ENCODE measurements at regions not wholly inside any gene's neighbourhood (a gene's known extent, or its start where the extent isn't known, plus 50 kb on each side); places are given as distances from the start of the nearest gene placed in this dataset.

GRCh38 chr14:87579036-87579435, 413.9 kb downstream of the GALC start:
- H3K27me3 ChIP-seq (ENCODE audit: insufficient read depth, low read length): no peaks in the 10 kb centered on the region
- H3K9me3 ChIP-seq (ENCODE audit: low read depth, low read length): no peaks in the 10 kb centered on the region
- no peak overlapping the region for H2AFZ ChIP-seq (ENCODE audit: low read length)
- H3K4me2 ChIP-seq (ENCODE audit: insufficient read depth, low read length): no peak overlapping the region
- no peak overlapping the region for H3K4me3 ChIP-seq (ENCODE audit: insufficient read depth, low read length)
- no peak for DNase-seq (ENCODE audit: insufficient read length, low spot score, missing footprints)
- no peak overlapping the region for H3K27ac ChIP-seq (ENCODE audit: low read depth, low read length)
- no peaks in the 10 kb centered on the region for H3K4me1 ChIP-seq (ENCODE audit: insufficient read depth, low read length)
- H3K79me2 ChIP-seq (ENCODE audit: insufficient read depth, low read length): no peaks in the 10 kb centered on the region
- no peaks in the 10 kb centered on the region for H4K20me1 ChIP-seq (ENCODE audit: insufficient read depth, low read length)
- no peaks in the 10 kb centered on the region for H3K36me3 ChIP-seq (ENCODE audit: insufficient read depth, low read length)
- no peak for TF ChIP-seq CTCF (IDR thresholded peaks at IDR 0.05; ENCODE audit: extremely low read depth, low read depth, low read length)

- DNase-seq (ENCODE audit: insufficient read length, low spot score, missing footprints): no peak
- no peak overlapping the region for H2AFZ ChIP-seq (ENCODE audit: low read length)
- no peak for TF ChIP-seq CTCF (IDR thresholded peaks at IDR 0.05; ENCODE audit: extremely low read depth, low read depth, low read length)
- no peaks in the 10 kb centered on the region for H3K79me2 ChIP-seq (ENCODE audit: insufficient read depth, low read length)
- H3K27me3 ChIP-seq (ENCODE audit: insufficient read depth, low read length): no peaks in the 10 kb centered on the region
- no peaks in the 10 kb centered on the region for H4K20me1 ChIP-seq (ENCODE audit: insufficient read depth, low read length)
- no peak overlapping the region for H3K27ac ChIP-seq (ENCODE audit: low read depth, low read length)
- H3K4me3 ChIP-seq (ENCODE audit: insufficient read depth, low read length): no peak overlapping the region
- H3K4me1 ChIP-seq (ENCODE audit: insufficient read depth, low read length): no peaks in the 10 kb centered on the region
- H3K36me3 ChIP-seq (ENCODE audit: insufficient read depth, low read length): no peaks in the 10 kb centered on the region
- H3K4me2 ChIP-seq (ENCODE audit: insufficient read depth, low read length): no peak overlapping the region
- no peaks in the 10 kb centered on the region for H3K9me3 ChIP-seq (ENCODE audit: low read depth, low read length)
These were observed 417.6 kb downstream of the GALC start for GRCh38 chr14:87575378-87575777.

GRCh38 chr14:87573591-87573990, 419.4 kb downstream of the GALC start:
- no peaks in the 10 kb centered on the region for H3K79me2 ChIP-seq (ENCODE audit: insufficient read depth, low read length)
- no peaks in the 10 kb centered on the region for H3K36me3 ChIP-seq (ENCODE audit: insufficient read depth, low read length)
- no peak for TF ChIP-seq CTCF (IDR thresholded peaks at IDR 0.05; ENCODE audit: extremely low read depth, low read depth, low read length)
- no peaks in the 10 kb centered on the region for H3K27me3 ChIP-seq (ENCODE audit: insufficient read depth, low read length)
- H3K4me1 ChIP-seq (ENCODE audit: insufficient read depth, low read length): no peaks in the 10 kb centered on the region
- DNase-seq (ENCODE audit: insufficient read length, low spot score, missing footprints): no peak
- H3K9me3 ChIP-seq (ENCODE audit: low read depth, low read length): no peaks in the 10 kb centered on the region
- H3K4me2 ChIP-seq (ENCODE audit: insufficient read depth, low read length): no peak overlapping the region
- H2AFZ ChIP-seq (ENCODE audit: low read length): no peak overlapping the region
- H4K20me1 ChIP-seq (ENCODE audit: insufficient read depth, low read length): no peaks in the 10 kb centered on the region
- H3K27ac ChIP-seq (ENCODE audit: low read depth, low read length): no peak overlapping the region
- H3K4me3 ChIP-seq (ENCODE audit: insufficient read depth, low read length): no peak overlapping the region

- TF ChIP-seq CTCF (IDR thresholded peaks at IDR 0.05; ENCODE audit: extremely low read depth, low read depth, low read length): no peak
- Histone ChIP-seq H2AFZ (ENCODE audit: low read length) (no peak overlapping the region), H3K27ac (ENCODE audit: low read depth, low read length) (no peak overlapping the region), H3K36me3 (ENCODE audit: insufficient read depth, low read length) (no peaks in the 10 kb centered on the region), H3K9me3 (ENCODE audit: low read depth, low read length) (no peaks in the 10 kb centered on the region), H3K4me3 (ENCODE audit: insufficient read depth, low read length) (no peak overlapping the region), H3K79me2 (ENCODE audit: insufficient read depth, low read length) (no peaks in the 10 kb centered on the region), H3K27me3 (ENCODE audit: insufficient read depth, low read length) (no peaks in the 10 kb centered on the region), H3K4me1 (ENCODE audit: insufficient read depth, low read length) (no peaks in the 10 kb centered on the region), H4K20me1 (ENCODE audit: insufficient read depth, low read length) (no peaks in the 10 kb centered on the region), H3K4me2 (ENCODE audit: insufficient read depth, low read length) (no peak overlapping the region)
- no peak for DNase-seq (ENCODE audit: insufficient read length, low spot score, missing footprints)
These were observed 425.2 kb downstream of the GALC start for GRCh38 chr14:87567618-87568295.
